ENCODE measurements at regions not wholly inside any gene's neighbourhood (a gene's known extent, or its start where the extent isn't known, plus 50 kb on each side); places are given as distances from the start of the nearest gene placed in this dataset.

DNA sequence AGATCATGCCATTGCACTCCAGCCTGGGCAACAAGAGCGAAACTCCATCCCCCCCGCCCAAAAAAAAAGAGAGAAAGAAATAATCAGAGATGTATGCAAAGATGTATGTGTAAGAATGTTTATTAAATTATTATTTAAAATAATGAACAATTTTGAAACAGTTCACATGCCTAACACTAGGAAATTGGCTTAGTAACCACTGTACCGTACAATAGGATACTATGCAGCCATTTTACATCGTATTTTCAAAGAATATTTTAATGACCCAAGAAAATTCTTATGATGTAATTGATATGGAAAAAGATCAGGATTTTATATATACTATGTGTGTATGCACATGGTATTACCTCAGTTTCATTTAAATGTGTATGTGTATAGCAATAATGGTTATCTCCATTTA lies 190.5 kb downstream of the ZFP36L2 start:
- WGBS, result 96% methylated on average over 4 of the region's 4 CpGs
- Histone ChIP-seq H3K9ac (ENCODE audit: low read depth in 1 of 2, low read length in 2 of 2) (no peak overlapping the region), H3K9me3 (ENCODE audit: control insufficient read depth in 4 of 4, low read length in 3 of 4) (no peaks in the 10 kb centered on the region), H3K4me1 (ENCODE audit: control insufficient read depth in 4 of 4, insufficient read depth in 4 of 4, low read length in 3 of 4) (peaks cover 0 to 7% (median 1%) of the 10 kb centered on the region in 4 donors), H3K27me3 (ENCODE audit: control insufficient read depth in 4 of 4, insufficient read depth in 4 of 4, low read length in 3 of 4) (no peaks in the 10 kb centered on the region), H3K4me3 (ENCODE audit: low read depth in 1 of 3, low read length in 3 of 3) (no peak overlapping the region), H3K36me3 (ENCODE audit: control insufficient read depth in 4 of 4, insufficient read depth in 3 of 4, low read depth in 1 of 4, low read length in 3 of 4) (no peaks in the 10 kb centered on the region), H3K27ac (ENCODE audit: low read depth in 1 of 2, low read length in 2 of 2) (no peak overlapping the region)
- DNase-seq (ENCODE audit: low spot score), result no peak
- TF ChIP-seq HNF4A (conservative IDR thresholded peaks at IDR 0.05) (no peak), TAF1 (conservative IDR thresholded peaks at IDR 0.05) (no peak), YY1 (IDR thresholded peaks at IDR 0.05) (no peak), NR2F2 (IDR thresholded peaks at IDR 0.05) (no peak), JUND (IDR thresholded peaks at IDR 0.05) (no peak), SP1 (IDR thresholded peaks at IDR 0.05) (no peak), EGR1 (IDR thresholded peaks at IDR 0.05; ENCODE audit: low read depth in 2 of 2) (no peak), RAD21 (IDR thresholded peaks at IDR 0.05) (no peak), HNF4G (IDR thresholded peaks at IDR 0.05) (no peak), FOXA1 (IDR thresholded peaks at IDR 0.05) (no peak), RXRA (IDR thresholded peaks at IDR 0.05) (no peak)
- TF ChIP-seq, protein P1, sequence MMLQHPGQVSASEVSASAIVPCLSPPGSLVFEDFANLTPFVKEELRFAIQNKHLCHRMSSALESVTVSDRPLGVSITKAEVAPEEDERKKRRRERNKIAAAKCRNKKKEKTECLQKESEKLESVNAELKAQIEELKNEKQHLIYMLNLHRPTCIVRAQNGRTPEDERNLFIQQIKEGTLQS (IDR thresholded peaks at IDR 0.05), result no peak
- TF ChIP-seq, protein P2, sequence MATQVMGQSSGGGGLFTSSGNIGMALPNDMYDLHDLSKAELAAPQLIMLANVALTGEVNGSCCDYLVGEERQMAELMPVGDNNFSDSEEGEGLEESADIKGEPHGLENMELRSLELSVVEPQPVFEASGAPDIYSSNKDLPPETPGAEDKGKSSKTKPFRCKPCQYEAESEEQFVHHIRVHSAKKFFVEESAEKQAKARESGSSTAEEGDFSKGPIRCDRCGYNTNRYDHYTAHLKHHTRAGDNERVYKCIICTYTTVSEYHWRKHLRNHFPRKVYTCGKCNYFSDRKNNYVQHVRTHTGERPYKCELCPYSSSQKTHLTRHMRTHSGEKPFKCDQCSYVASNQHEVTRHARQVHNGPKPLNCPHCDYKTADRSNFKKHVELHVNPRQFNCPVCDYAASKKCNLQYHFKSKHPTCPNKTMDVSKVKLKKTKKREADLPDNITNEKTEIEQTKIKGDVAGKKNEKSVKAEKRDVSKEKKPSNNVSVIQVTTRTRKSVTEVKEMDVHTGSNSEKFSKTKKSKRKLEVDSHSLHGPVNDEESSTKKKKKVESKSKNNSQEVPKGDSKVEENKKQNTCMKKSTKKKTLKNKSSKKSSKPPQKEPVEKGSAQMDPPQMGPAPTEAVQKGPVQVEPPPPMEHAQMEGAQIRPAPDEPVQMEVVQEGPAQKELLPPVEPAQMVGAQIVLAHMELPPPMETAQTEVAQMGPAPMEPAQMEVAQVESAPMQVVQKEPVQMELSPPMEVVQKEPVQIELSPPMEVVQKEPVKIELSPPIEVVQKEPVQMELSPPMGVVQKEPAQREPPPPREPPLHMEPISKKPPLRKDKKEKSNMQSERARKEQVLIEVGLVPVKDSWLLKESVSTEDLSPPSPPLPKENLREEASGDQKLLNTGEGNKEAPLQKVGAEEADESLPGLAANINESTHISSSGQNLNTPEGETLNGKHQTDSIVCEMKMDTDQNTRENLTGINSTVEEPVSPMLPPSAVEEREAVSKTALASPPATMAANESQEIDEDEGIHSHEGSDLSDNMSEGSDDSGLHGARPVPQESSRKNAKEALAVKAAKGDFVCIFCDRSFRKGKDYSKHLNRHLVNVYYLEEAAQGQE (IDR thresholded peaks at IDR 0.05), result no peak
- TF ChIP-seq, protein P3, sequence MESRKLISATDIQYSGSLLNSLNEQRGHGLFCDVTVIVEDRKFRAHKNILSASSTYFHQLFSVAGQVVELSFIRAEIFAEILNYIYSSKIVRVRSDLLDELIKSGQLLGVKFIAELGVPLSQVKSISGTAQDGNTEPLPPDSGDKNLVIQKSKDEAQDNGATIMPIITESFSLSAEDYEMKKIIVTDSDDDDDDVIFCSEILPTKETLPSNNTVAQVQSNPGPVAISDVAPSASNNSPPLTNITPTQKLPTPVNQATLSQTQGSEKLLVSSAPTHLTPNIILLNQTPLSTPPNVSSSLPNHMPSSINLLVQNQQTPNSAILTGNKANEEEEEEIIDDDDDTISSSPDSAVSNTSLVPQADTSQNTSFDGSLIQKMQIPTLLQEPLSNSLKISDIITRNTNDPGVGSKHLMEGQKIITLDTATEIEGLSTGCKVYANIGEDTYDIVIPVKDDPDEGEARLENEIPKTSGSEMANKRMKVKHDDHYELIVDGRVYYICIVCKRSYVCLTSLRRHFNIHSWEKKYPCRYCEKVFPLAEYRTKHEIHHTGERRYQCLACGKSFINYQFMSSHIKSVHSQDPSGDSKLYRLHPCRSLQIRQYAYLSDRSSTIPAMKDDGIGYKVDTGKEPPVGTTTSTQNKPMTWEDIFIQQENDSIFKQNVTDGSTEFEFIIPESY (IDR thresholded peaks at IDR 0.05), result no peak
- TF ChIP-seq, protein P4, sequence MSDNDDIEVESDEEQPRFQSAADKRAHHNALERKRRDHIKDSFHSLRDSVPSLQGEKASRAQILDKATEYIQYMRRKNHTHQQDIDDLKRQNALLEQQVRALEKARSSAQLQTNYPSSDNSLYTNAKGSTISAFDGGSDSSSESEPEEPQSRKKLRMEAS (IDR thresholded peaks at IDR 0.05), result no peak
- TF ChIP-seq, protein P5, sequence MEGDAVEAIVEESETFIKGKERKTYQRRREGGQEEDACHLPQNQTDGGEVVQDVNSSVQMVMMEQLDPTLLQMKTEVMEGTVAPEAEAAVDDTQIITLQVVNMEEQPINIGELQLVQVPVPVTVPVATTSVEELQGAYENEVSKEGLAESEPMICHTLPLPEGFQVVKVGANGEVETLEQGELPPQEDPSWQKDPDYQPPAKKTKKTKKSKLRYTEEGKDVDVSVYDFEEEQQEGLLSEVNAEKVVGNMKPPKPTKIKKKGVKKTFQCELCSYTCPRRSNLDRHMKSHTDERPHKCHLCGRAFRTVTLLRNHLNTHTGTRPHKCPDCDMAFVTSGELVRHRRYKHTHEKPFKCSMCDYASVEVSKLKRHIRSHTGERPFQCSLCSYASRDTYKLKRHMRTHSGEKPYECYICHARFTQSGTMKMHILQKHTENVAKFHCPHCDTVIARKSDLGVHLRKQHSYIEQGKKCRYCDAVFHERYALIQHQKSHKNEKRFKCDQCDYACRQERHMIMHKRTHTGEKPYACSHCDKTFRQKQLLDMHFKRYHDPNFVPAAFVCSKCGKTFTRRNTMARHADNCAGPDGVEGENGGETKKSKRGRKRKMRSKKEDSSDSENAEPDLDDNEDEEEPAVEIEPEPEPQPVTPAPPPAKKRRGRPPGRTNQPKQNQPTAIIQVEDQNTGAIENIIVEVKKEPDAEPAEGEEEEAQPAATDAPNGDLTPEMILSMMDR (IDR thresholded peaks at IDR 0.05; ENCODE audit: low read depth, low read length, missing input control), result no peak

DNA sequence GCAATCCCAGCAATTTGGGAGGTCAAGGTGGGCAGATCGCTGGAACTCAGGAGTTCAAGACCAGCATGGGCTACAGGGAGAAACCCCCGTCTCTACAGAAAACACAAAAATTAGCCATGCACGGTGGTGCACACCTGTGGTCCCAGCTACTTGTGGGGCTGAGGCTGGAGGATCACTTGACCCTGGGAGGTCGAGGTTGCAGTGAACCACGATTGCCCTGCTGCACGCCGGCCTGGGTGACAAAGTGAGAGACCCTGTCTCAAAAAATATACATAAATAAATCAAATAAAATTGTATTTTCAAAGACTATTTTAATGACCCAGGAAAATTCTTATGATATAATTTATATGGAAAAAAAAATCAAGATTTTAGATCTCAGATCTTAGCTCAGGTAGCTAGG lies 191.5 kb downstream of the ZFP36L2 start:
- Histone ChIP-seq H3K4me1 (ENCODE audit: control insufficient read depth in 4 of 4, insufficient read depth in 4 of 4, low read length in 3 of 4) (peaks cover 0 to 7% (median 1%) of the 10 kb centered on the region in 4 donors), H3K36me3 (ENCODE audit: control insufficient read depth in 4 of 4, insufficient read depth in 3 of 4, low read depth in 1 of 4, low read length in 3 of 4) (no peaks in the 10 kb centered on the region), H3K4me3 (ENCODE audit: low read depth in 1 of 3, low read length in 3 of 3) (no peak overlapping the region), H3K9me3 (ENCODE audit: control insufficient read depth in 4 of 4, low read length in 3 of 4) (no peaks in the 10 kb centered on the region), H3K27me3 (ENCODE audit: control insufficient read depth in 4 of 4, insufficient read depth in 4 of 4, low read length in 3 of 4) (no peaks in the 10 kb centered on the region), H3K9ac (ENCODE audit: low read depth in 1 of 2, low read length in 2 of 2) (no peak overlapping the region), H3K27ac (ENCODE audit: low read depth in 1 of 2, low read length in 2 of 2) (no peak overlapping the region)
- WGBS, result 97% methylated on average over 7 of the region's 7 CpGs
- no peak for DNase-seq (ENCODE audit: low spot score)
- TF ChIP-seq SP1 (IDR thresholded peaks at IDR 0.05), result no peak
- TF ChIP-seq FOXA1 (IDR thresholded peaks at IDR 0.05), result no peak
- TF ChIP-seq, protein P2 (IDR thresholded peaks at IDR 0.05), result no peak
- no peak for TF ChIP-seq RXRA (IDR thresholded peaks at IDR 0.05)
- TF ChIP-seq, protein P3 (IDR thresholded peaks at IDR 0.05), result no peak
- TF ChIP-seq RAD21 (IDR thresholded peaks at IDR 0.05), result no peak
- TF ChIP-seq JUND (IDR thresholded peaks at IDR 0.05), result no peak
- TF ChIP-seq, protein P1 (IDR thresholded peaks at IDR 0.05), result no peak
- TF ChIP-seq HNF4A (conservative IDR thresholded peaks at IDR 0.05), result no peak
- no peak for TF ChIP-seq FOXA2 (IDR thresholded peaks at IDR 0.05)
- no peak for TF ChIP-seq TAF1 (conservative IDR thresholded peaks at IDR 0.05)
- TF ChIP-seq YY1 (IDR thresholded peaks at IDR 0.05), result no peak
- no peak for TF ChIP-seq EGR1 (IDR thresholded peaks at IDR 0.05; ENCODE audit: low read depth in 2 of 2)
- no peak for TF ChIP-seq HNF4G (IDR thresholded peaks at IDR 0.05)

Measured in liver (tissue), 8 donors.